Spinal cord (tissue), 9 donors: ENCODE measurements at regions not wholly inside any gene's neighbourhood (a gene's known extent, or its start where the extent isn't known, plus 50 kb on each side); places are given as distances from the start of the nearest gene placed in this dataset.

Source experiments
- DNase-seq, 6 donors: peaks; one replicate each; pipeline versions ENCODE4 v3.0.0 to v3.0.0-alpha.2; 2013 to 2015; ENCODE audit warnings: low spot score in 6 of 6, low read depth in 4 of 6
- H3K27ac ChIP-seq: one replicate; pipeline ENCODE4 v1.5.1; 2013; ENCODE audit warnings: low read depth, low read length, control low read depth
- H3K27me3 ChIP-seq: one replicate; pipeline ENCODE4 v1.6.1; 2013; ENCODE audit warnings: low read length; ENCODE audit not compliant: control insufficient read depth, insufficient read depth
- H3K36me3 ChIP-seq: one replicate; pipeline ENCODE4 v1.6.1; 2013; ENCODE audit warnings: low read length; ENCODE audit not compliant: control insufficient read depth, insufficient read depth
- H3K4me1 ChIP-seq: one replicate; pipeline ENCODE4 v1.6.1; 2013; ENCODE audit warnings: low read length; ENCODE audit not compliant: control insufficient read depth, insufficient read depth
- H3K4me3 ChIP-seq: one replicate; pipeline ENCODE4 v1.5.1; 2013; ENCODE audit warnings: low read depth, low read length, control low read depth
- H3K9me3 ChIP-seq: one replicate; pipeline ENCODE4 v1.6.1; 2013; ENCODE audit warnings: low read length; ENCODE audit not compliant: control insufficient read depth, insufficient read depth
- WGBS: methylation state at CpG from one replicate; pipeline ENCODE4 v1.1.5; 2013; ENCODE audit warnings: missing lambda C conversion rate; ENCODE audit not compliant: insufficient coverage; 5-methylcytosine and 5-hydroxymethylcytosine counted together
- donor health status: healthy.

DNA sequence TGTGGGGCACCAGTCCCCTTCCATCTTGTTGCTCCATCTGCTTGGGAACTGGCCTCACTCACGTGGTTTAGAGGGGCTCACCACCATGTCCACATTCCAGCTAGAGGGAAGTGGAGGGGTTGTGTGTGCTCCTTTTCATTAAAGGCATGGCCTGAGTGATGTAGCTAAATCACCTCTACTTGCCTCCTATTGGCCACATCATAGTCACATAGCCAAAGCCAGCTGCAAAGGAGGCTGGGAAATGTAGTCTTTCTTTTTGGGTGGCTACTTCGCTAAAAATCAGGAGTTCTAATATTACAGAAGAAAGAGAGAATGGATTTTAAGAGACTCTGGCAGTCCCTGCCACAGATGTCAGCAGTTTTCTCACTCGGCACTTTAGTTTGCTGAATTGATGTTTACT, 63.0 kb upstream of the ALX4 start:
- peaks cover 3% of the 10 kb centered on the region for H3K4me1 ChIP-seq

DNA sequence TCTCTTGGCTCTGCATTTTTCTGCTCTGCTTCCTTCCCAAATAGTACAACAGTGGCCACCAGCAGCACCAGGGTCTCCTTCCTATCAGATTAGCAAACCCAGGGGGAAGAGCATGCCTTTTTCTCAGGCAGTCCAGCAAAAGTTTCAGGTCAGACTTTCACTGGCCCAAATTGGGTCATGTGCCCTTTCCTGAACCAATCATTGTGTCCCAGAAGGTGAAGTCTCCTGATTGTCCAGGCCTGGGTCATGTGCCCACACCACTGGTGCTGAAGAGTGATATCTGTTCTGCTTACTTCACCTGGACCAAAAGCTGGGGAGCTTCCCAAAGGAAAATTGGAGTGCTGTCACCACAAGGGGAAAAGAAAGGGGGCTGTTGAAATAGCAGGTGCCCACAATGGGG, 64.1 kb upstream of the ALX4 start:
- Histone ChIP-seq H3K9me3 (no peaks in the 10 kb centered on the region), H3K36me3 (no peaks in the 10 kb centered on the region), H3K27me3 (no peaks in the 10 kb centered on the region), H3K27ac (no peak overlapping the region), H3K4me1 (peaks cover 3% of the 10 kb centered on the region), H3K4me3 (no peak overlapping the region)
- DNase-seq, result no peak

More for the DNA sequence above, 63.0 kb upstream of the ALX4 start:
- H3K36me3 ChIP-seq, result no peaks in the 10 kb centered on the region
- DNase-seq, result peak in 1 of 6 donors; percentile 30
- H3K9me3 ChIP-seq, result no peaks in the 10 kb centered on the region
- 92% methylated on average over 1 of the region's 3 CpGs for WGBS
- no peak overlapping the region for H3K4me3 ChIP-seq
- H3K27ac ChIP-seq, result no peak overlapping the region
- no peaks in the 10 kb centered on the region for H3K27me3 ChIP-seq

DNA sequence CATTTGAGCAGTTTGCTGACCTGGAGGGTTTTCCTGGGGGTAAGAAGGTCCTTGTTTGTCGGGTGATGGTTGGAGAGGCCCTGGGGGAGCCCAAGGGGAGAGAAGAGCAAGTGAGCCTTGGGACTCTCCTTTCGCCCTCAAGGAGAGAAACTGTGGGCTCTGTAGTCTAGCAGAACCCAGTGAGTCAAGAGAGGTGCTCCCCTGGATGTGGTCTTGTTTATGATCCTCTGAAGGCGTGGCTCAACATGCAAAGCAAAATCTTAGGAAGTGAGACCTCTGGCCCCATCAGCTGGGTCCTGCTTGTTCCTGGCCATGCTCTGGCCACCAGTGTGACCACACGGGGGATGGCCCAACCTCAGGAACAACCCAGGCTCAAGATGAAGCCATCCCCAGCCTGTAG, 66.5 kb upstream of the ALX4 start:
- Histone ChIP-seq H3K27me3 (no peaks in the 10 kb centered on the region), H3K9me3 (no peaks in the 10 kb centered on the region), H3K4me3 (no peak overlapping the region), H3K27ac (no peak overlapping the region), H3K36me3 (no peaks in the 10 kb centered on the region), H3K4me1 (peaks cover 3% of the 10 kb centered on the region)
- 93% methylated on average over 4 of the region's 4 CpGs for WGBS
- no peak for DNase-seq

DNA sequence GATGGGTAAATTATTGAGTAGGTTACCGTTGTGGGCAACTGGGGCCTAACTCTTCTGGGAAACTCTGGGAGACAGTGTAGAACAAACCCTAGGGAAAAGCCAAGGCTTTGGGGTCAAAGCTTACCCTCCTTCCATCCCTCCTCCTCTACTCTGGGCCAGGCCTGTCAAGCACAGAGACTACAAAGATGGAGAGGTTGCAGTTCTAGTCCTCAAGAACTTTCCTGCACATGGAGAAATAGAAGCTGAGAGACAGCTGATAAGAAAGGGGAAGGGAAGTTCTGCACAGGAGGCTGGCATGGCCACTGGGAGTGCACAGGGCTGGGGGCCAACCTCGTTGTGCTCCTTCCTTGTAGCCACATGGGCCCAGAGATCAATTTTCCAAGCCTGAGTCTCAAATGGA, 67.2 kb upstream of the ALX4 start:
- no peaks in the 10 kb centered on the region for H3K36me3 ChIP-seq
- no peaks in the 10 kb centered on the region for H3K9me3 ChIP-seq
- no peak overlapping the region for H3K27ac ChIP-seq
- WGBS, result 90% methylated on average over 2 of the region's 2 CpGs
- H3K4me1 ChIP-seq, result peaks cover 3% of the 10 kb centered on the region
- H3K27me3 ChIP-seq, result no peaks in the 10 kb centered on the region
- DNase-seq, result no peak
- no peak overlapping the region for H3K4me3 ChIP-seq

DNA sequence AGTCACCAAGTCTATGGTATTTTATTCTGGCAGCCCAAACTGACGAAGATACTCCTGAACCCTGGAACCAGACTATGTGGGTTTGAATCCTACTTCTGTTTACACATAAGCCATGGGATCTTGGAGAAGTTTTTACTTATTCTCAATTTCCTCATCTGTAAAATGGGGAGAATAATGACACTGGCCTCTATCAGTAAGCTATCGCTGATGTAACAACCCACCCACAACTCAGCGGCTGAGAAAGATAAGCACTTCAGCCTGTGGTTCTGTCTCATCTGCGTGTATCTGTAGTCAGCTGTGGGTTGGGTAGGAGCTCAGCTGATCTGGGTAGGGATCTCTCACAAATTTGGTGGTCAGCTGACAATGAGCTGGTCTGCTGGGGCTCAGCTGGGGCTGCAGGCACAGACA, 68.0 kb upstream of the ALX4 start:
- no peak for DNase-seq
- peaks cover 3% of the 10 kb centered on the region for H3K4me1 ChIP-seq
- H3K27me3 ChIP-seq, result no peaks in the 10 kb centered on the region
- no peaks in the 10 kb centered on the region for H3K9me3 ChIP-seq
- no peak overlapping the region for H3K4me3 ChIP-seq
- H3K27ac ChIP-seq, result no peak overlapping the region
- WGBS, result no CpG with 5 or more reads among the region's 4 CpGs
- no peaks in the 10 kb centered on the region for H3K36me3 ChIP-seq

DNA sequence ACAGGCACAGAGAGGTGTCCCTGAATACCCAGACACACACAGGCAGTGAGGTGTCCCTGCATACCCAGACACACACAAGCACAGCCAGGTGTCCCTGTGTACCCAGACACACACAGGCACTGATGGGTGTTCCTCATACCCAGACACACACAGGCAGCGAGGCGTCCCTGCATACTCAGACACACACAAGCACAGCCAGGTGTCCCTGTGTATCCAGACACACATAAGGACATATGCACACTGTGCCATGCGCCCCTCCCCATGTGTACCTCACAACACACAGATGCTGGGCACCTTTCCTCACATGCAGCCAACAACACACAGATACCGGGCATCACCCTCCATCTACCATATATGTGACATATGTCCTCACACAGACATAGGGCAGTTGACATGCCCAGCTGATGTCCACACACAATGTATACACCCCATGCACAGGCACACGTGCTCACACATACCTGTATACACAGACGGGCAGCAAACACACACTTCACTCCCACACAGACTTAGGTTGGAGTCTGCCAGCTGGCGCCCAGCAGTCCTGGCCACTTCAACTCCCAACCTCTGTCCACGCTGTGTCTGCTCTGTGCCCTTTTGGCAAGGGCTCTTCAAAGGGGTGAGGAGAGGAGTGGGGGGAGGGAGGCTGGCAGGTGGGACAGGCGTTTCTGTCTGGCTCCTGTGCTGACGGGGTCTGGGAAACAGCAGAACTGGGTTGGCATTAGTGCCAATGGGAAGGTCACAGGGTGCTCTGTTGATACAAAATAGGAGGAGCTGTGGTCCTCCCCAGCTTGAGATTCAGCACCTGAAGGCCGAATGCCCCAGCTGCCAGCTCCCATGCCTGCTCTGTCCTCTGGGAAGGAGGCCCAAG, 69.4 kb upstream of the ALX4 start:
- Histone ChIP-seq H3K4me3 (no peak overlapping the region), H3K9me3 (no peaks in the 10 kb centered on the region), H3K27me3 (no peaks in the 10 kb centered on the region), H3K36me3 (no peaks in the 10 kb centered on the region), H3K27ac (no peak overlapping the region), H3K4me1 (peaks cover under 1% of the 10 kb centered on the region)
- DNase-seq, result no peak
- WGBS, result 81% methylated on average over 10 of the region's 11 CpGs

DNA sequence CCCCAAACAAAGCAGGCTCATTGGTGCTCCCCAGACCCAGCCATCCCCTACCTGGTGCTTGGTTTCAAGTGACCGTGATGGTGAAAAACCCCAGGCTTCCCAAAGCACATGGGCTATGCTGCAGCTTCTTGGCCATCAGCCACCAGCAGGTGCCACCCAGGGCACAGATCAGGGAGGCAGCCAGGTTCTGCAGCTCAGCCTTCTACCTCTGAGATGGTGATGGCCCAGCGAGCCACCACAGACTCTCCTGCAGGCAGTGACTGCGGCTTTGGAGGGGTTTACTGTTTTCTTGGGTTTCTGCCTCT, 70.0 kb upstream of the ALX4 start:
- Histone ChIP-seq H3K36me3 (no peaks in the 10 kb centered on the region), H3K27me3 (no peaks in the 10 kb centered on the region), H3K9me3 (no peaks in the 10 kb centered on the region), H3K27ac (no peak overlapping the region), H3K4me3 (no peak overlapping the region), H3K4me1 (no peaks in the 10 kb centered on the region)
- DNase-seq, result no peak
- WGBS, result 89% methylated on average over 3 of the region's 3 CpGs

DNA sequence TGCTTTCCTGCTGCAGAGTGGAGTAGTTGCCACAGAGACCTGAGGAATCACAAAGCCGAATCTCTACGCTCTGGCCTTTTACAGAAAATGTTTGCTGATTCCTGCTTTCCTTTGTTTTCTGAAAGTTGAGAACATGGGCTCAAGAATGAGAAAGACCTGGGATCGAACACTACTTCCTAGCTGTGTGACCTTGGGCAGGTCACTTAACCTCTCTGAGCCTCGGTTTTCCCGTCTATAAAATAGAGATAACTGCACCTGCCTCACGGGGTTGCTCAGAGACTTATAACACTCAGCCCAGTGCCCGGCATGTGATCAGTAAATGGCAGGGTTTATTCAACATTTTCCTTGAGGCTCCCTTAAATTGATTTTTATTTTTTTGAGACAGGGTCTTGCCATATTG, 70.9 kb upstream of the ALX4 start:
- 77% methylated on average over 7 of the region's 7 CpGs for WGBS
- Histone ChIP-seq H3K4me3 (no peak overlapping the region), H3K36me3 (no peaks in the 10 kb centered on the region), H3K4me1 (no peaks in the 10 kb centered on the region), H3K9me3 (no peaks in the 10 kb centered on the region), H3K27ac (no peak overlapping the region), H3K27me3 (no peaks in the 10 kb centered on the region)
- no peak for DNase-seq

DNA sequence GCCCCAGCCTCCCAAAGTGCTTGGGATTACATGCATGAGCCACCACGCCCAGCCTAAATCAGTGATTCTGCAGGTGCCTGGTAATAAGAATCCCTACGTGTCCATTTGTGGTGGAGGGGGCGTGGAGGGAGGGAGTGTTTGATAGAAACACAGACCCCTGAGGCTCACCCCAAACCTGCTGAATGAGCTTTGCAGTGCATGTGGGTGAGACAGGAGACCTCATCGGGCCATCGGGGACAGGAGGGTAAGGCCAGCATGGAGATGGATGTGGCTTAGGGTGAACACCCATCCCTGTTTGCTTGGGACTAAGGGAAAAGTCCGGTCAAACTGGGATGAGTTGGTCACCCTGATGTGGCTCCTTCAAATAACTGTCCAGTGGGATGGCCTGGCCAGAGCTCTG, 71.3 kb upstream of the ALX4 start:
- H3K4me1 ChIP-seq, result no peaks in the 10 kb centered on the region
- 89% methylated on average over 6 of the region's 6 CpGs for WGBS
- H3K4me3 ChIP-seq, result no peak overlapping the region
- H3K36me3 ChIP-seq, result no peaks in the 10 kb centered on the region
- no peaks in the 10 kb centered on the region for H3K27me3 ChIP-seq
- H3K9me3 ChIP-seq, result no peaks in the 10 kb centered on the region
- no peak overlapping the region for H3K27ac ChIP-seq
- no peak for DNase-seq

DNA sequence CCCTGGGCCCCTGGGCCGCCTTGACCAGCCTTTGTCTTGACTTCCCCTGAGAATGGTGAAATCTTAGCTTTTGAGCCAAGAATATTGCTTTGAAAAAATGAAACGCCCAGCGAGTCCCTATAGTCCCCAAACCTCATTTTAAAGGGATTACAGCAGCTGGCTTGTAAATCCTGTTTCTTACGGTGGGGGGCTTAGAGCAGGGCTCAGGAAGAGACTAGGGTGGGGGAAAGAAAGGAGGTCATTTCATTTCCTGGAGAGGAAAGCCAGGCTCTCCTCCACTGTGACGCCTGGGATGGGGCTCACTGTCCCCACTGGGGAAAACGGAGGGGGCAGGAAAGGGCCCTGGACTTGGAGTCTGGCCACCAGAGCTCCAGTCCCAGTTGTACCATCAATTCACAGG, 72.2 kb upstream of the ALX4 start:
- Histone ChIP-seq H3K27ac (no peak overlapping the region), H3K27me3 (no peaks in the 10 kb centered on the region), H3K36me3 (no peaks in the 10 kb centered on the region), H3K4me1 (no peaks in the 10 kb centered on the region), H3K9me3 (no peaks in the 10 kb centered on the region), H3K4me3 (no peak overlapping the region)
- 72% methylated on average over 2 of the region's 6 CpGs for WGBS
- no peak for DNase-seq
